K562 (cell line): ENCODE measurements at regions not wholly inside any gene's neighbourhood (a gene's known extent, or its start where the extent isn't known, plus 50 kb on each side); places are given as distances from the start of the nearest gene placed in this dataset.

ENCODE experiments used
- ERF ChIP-seq: fragments of 450-650 bp; formaldehyde crosslinking; IDR thresholded peaks from 2 replicates; pipeline ENCODE4 v1.4.0; 2020; ENCODE audit warnings: mild to moderate bottlenecking, mixed read lengths
- MED1 ChIP-seq: sonication (generic); formaldehyde crosslinking; IDR thresholded peaks from 2 replicates; pipeline ENCODE4 v1.8.1; 2023; ENCODE audit warnings: missing genetic modification reagents, borderline replicate concordance
- PCBP2 ChIP-seq: fragments of 200-400 bp; formaldehyde crosslinking; IDR thresholded peaks from 2 replicates; pipeline ENCODE4 v1.6.1; 2018; ENCODE audit warnings: low read length, low read depth, mild to moderate bottlenecking, moderate library complexity; ENCODE audit not compliant: poor library complexity, severe bottlenecking
- ZKSCAN1 ChIP-seq: fragments of 150-350 bp; IDR thresholded peaks from 2 replicates; pipeline ENCODE4 v1.6.1; 2016; ENCODE audit warnings: low read depth, low read length
- TF ChIP-seq, protein P1 (sequence below), 3 experiments: IDR thresholded peaks in 2 of 3; conservative IDR thresholded peaks in 1 of 3; 2 replicates each; pipeline ENCODE4 v1.5.1; 2011 to 2012; ENCODE audit warnings: low read length in 3 of 3, mild to moderate bottlenecking in 3 of 3, control low read depth in 2 of 3, improper control_type of control experiment in 1 of 3, inconsistent platforms in 1 of 3, low read depth in 1 of 3, mixed read lengths in 1 of 3, moderate library complexity in 1 of 3; ENCODE audit not compliant: insufficient read depth in 2 of 3
- TF ChIP-seq, protein P2 (sequence below): sonication (generic); formaldehyde crosslinking; IDR thresholded peaks from 2 replicates; pipeline ENCODE4 v1.5.0; 2020; ENCODE audit warnings: missing genetic modification reagents

DNA sequence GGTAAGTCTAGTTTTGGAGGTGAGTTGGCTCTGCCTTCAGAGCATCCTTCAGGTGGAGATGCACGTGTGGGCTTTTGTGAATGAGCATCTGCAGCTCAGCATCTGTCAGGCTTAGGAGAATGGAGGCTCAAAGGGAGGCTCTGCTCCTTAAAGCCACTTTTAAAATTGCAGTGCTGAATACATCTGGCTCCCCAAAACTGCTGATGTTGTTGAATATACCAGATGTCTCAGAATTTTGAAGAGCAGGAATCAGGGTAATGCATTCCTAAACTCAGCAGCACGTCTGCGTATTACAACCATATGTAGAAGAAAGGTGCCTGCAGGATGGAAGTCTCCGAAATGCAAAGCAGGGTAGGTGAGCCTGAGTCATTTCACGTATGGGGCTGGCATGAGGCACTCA, 106.5 kb upstream of the EFEMP1 start:
- TF ChIP-seq, protein P1, sequence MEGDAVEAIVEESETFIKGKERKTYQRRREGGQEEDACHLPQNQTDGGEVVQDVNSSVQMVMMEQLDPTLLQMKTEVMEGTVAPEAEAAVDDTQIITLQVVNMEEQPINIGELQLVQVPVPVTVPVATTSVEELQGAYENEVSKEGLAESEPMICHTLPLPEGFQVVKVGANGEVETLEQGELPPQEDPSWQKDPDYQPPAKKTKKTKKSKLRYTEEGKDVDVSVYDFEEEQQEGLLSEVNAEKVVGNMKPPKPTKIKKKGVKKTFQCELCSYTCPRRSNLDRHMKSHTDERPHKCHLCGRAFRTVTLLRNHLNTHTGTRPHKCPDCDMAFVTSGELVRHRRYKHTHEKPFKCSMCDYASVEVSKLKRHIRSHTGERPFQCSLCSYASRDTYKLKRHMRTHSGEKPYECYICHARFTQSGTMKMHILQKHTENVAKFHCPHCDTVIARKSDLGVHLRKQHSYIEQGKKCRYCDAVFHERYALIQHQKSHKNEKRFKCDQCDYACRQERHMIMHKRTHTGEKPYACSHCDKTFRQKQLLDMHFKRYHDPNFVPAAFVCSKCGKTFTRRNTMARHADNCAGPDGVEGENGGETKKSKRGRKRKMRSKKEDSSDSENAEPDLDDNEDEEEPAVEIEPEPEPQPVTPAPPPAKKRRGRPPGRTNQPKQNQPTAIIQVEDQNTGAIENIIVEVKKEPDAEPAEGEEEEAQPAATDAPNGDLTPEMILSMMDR (IDR thresholded peaks at IDR 0.05 in 2 of 3, conservative IDR thresholded peaks at IDR 0.05 in 1 of 3; ENCODE audit: insufficient read depth in 2 of 3, low read depth in 1 of 3, low read length in 3 of 3): no peak
- TF ChIP-seq ZKSCAN1: no peak
- no peak for TF ChIP-seq MED1 (CRISPR knock-in tag)
- TF ChIP-seq, protein P2, sequence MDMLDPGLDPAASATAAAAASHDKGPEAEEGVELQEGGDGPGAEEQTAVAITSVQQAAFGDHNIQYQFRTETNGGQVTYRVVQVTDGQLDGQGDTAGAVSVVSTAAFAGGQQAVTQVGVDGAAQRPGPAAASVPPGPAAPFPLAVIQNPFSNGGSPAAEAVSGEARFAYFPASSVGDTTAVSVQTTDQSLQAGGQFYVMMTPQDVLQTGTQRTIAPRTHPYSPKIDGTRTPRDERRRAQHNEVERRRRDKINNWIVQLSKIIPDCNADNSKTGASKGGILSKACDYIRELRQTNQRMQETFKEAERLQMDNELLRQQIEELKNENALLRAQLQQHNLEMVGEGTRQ (CRISPR knock-in tag): no peak
- no peak for TF ChIP-seq PCBP2
- TF ChIP-seq ERF (CRISPR knock-in tag): no peak
